H1 (cell line): ENCODE measurements at regions not wholly inside any gene's neighbourhood (a gene's known extent, or its start where the extent isn't known, plus 50 kb on each side); places are given as distances from the start of the nearest gene placed in this dataset.

Experiments
- JUN ChIP-seq: IDR thresholded peaks from 2 replicates; pipeline ENCODE4 v1.6.1; 2011; ENCODE audit warnings: low read depth, mild to moderate bottlenecking, improper control_type of control experiment, low read length
- NANOG ChIP-seq: IDR thresholded peaks from 2 replicates; pipeline ENCODE4 v1.6.1; 2011; ENCODE audit warnings: low read length, low read depth, mild to moderate bottlenecking, inconsistent platforms; ENCODE audit not compliant: insufficient read depth, poor library complexity, severe bottlenecking
- PHF8 ChIP-seq: fragments of 200-600 bp; sonication (generic); conservative IDR thresholded peaks from 2 replicates; pipeline ENCODE4 v1.7.1; 2012; ENCODE audit warnings: low read depth, mild to moderate bottlenecking, inconsistent platforms, low read length, moderate library complexity
- POLR2A ChIP-seq, 2 experiments: IDR thresholded peaks; 1 replicate in 1 of 2; 2 replicates in 1 of 2; pipeline ENCODE4 v1.6.1; 2011; ENCODE audit warnings: low read depth in 2 of 2, low read length in 2 of 2, mild to moderate bottlenecking in 2 of 2; ENCODE audit errors: control extremely low read depth in 1 of 2
- TF ChIP-seq, protein P1 (sequence below), 3 experiments: IDR thresholded peaks; 1 replicate in 2 of 3; 2 replicates in 1 of 3; pipeline versions ENCODE4 v1.5.1 to v1.6.1; 2011; ENCODE audit warnings: low read length in 3 of 3, mild to moderate bottlenecking in 3 of 3, inconsistent platforms in 2 of 3, low read depth in 1 of 3, moderate library complexity in 1 of 3; ENCODE audit not compliant: insufficient read depth in 1 of 3; ENCODE audit errors: control extremely low read depth in 1 of 3

DNA sequence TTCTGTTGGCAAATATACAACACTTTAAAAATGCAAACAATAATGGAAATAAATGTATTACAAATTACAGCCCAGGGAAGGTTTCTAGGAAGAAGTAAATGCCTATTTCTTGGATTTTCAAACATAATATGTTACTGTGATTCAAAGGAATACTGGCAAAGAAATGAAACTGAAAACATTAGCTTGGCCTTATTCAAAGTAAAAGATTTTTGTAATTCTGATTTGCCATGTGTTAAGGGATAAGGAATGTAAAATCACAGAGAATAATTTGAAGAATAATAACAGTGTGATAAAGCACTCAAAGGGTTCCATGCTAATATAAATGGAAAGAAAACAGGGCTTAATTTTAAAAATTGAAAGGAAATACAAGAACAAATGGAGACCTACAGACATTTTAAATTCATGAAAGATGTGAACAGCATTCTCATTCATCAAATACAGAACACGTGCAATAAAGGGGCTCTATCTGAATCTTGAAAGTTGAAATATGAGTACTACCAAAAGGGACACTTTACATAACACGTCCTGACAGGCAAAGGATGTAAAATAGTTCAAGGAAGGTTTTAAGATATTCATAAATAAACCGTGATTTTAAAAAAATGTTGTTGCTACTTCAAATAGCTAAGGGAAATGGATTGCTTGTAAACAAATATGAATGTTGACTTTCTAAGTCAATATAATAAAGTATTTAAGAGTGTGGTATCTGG, 138.1 kb downstream of the RFPL4B start:
- TF ChIP-seq, protein P1, sequence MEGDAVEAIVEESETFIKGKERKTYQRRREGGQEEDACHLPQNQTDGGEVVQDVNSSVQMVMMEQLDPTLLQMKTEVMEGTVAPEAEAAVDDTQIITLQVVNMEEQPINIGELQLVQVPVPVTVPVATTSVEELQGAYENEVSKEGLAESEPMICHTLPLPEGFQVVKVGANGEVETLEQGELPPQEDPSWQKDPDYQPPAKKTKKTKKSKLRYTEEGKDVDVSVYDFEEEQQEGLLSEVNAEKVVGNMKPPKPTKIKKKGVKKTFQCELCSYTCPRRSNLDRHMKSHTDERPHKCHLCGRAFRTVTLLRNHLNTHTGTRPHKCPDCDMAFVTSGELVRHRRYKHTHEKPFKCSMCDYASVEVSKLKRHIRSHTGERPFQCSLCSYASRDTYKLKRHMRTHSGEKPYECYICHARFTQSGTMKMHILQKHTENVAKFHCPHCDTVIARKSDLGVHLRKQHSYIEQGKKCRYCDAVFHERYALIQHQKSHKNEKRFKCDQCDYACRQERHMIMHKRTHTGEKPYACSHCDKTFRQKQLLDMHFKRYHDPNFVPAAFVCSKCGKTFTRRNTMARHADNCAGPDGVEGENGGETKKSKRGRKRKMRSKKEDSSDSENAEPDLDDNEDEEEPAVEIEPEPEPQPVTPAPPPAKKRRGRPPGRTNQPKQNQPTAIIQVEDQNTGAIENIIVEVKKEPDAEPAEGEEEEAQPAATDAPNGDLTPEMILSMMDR (IDR thresholded peaks at IDR 0.05; ENCODE audit: control extremely low read depth in 1 of 3, insufficient read depth in 1 of 3, low read depth in 1 of 3, low read length in 3 of 3) = no peak
- TF ChIP-seq POLR2A (IDR thresholded peaks at IDR 0.05; ENCODE audit: control extremely low read depth in 1 of 2, low read depth in 2 of 2, low read length in 2 of 2) (no peak), JUN (no peak), PHF8 (no peak), NANOG (no peak)
